Endothelial cell of umbilical vein (primary cell): ENCODE measurements at regions not wholly inside any gene's neighbourhood (a gene's known extent, or its start where the extent isn't known, plus 50 kb on each side); places are given as distances from the start of the nearest gene placed in this dataset.

Experiments
- EZH2 ChIP-seq: IDR thresholded peaks from 2 replicates; pipeline ENCODE4 v1.6.1; 2012; ENCODE audit warnings: borderline replicate concordance, low read depth, mild to moderate bottlenecking, moderate library complexity, low read length, inconsistent platforms; ENCODE audit not compliant: severe bottlenecking
- JUN ChIP-seq: IDR thresholded peaks from 2 replicates; pipeline ENCODE4 v1.6.1; 2011; ENCODE audit warnings: borderline replicate concordance, low read depth; ENCODE audit not compliant: insufficient read length, insufficient read depth
- POLR2A ChIP-seq: IDR thresholded peaks from 2 replicates; pipeline ENCODE4 v1.6.1; 2012; ENCODE audit warnings: low read depth, mild to moderate bottlenecking, control low read depth, low read length
- TF ChIP-seq, protein P1 (sequence below), 2 donors: IDR thresholded peaks; 1 replicate in 1 of 2; 2 replicates in 1 of 2; pipeline ENCODE4 v1.5.1; 2011; ENCODE audit warnings: low read length in 2 of 2, mild to moderate bottlenecking in 2 of 2, moderate library complexity in 2 of 2, control low read depth in 1 of 2, inconsistent platforms in 1 of 2, low read depth in 1 of 2; ENCODE audit not compliant: insufficient read depth in 1 of 2; ENCODE audit errors: extremely low read depth in 1 of 2

- TF ChIP-seq POLR2A (no peak), JUN (no peak), EZH2 (no peak)
- TF ChIP-seq, protein P1, sequence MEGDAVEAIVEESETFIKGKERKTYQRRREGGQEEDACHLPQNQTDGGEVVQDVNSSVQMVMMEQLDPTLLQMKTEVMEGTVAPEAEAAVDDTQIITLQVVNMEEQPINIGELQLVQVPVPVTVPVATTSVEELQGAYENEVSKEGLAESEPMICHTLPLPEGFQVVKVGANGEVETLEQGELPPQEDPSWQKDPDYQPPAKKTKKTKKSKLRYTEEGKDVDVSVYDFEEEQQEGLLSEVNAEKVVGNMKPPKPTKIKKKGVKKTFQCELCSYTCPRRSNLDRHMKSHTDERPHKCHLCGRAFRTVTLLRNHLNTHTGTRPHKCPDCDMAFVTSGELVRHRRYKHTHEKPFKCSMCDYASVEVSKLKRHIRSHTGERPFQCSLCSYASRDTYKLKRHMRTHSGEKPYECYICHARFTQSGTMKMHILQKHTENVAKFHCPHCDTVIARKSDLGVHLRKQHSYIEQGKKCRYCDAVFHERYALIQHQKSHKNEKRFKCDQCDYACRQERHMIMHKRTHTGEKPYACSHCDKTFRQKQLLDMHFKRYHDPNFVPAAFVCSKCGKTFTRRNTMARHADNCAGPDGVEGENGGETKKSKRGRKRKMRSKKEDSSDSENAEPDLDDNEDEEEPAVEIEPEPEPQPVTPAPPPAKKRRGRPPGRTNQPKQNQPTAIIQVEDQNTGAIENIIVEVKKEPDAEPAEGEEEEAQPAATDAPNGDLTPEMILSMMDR (IDR thresholded peaks at IDR 0.05; ENCODE audit: extremely low read depth in 1 of 2, insufficient read depth in 1 of 2, low read depth in 1 of 2, low read length in 2 of 2): no peak
Measured at GRCh38 chr11:23956586-23956985, 540.3 kb upstream of the LUZP2 start.
